ENCODE measurements at regions not wholly inside any gene's neighbourhood (a gene's known extent, or its start where the extent isn't known, plus 50 kb on each side); places are given as distances from the start of the nearest gene placed in this dataset.

GRCh38 chr3:69493157-69493556 is 107.3 kb upstream of the FRMD4B start:
- TF ChIP-seq CTCF (IDR thresholded peaks at IDR 0.05) (no peak), POLR2A (IDR thresholded peaks at IDR 0.05) (no peak)
